Endothelial cell of umbilical vein (primary cell): ENCODE measurements at regions not wholly inside any gene's neighbourhood (a gene's known extent, or its start where the extent isn't known, plus 50 kb on each side); places are given as distances from the start of the nearest gene placed in this dataset.

Experiments used
- BruUV-seq: library from RNA; stranded (reverse); fragments of 400-500 nt; replicated peaks from 2 replicates; lab custom pipeline; 2021; lab: Mats Ljungman, UMichigan
- CTCF ChIA-PET: fragments of 300-600, 350-600 bp; sonication (Branson Sonifier 250); formaldehyde crosslinking; loops from one replicate; lab custom pipeline; 2021; ENCODE audit warnings: antibody characterized with exemption, inconsistent platforms; lab: Charles Lee
- POLR2A ChIA-PET: fragments of 300-600, 350-600 bp; sonication (Branson Sonifier 250); formaldehyde crosslinking; loops from one replicate; lab custom pipeline; 2021; ENCODE audit warnings: antibody characterized with exemption, inconsistent platforms; lab: Charles Lee
- DNase-seq: peaks from one replicate; pipeline ENCODE4 v3.0.0-alpha.2; 2011; ENCODE audit warnings: low read depth, low spot score
- FAIRE-seq: peaks from 2 replicates; lab custom pipeline; 2011; peaks lifted over from hg19 to GRCh38; lab: Jason Lieb, UNC
- H2AFZ ChIP-seq: 2 replicates; pipeline ENCODE4 v1.6.0; 2012; ENCODE audit warnings: low read depth, low read length, control low read depth, inconsistent platforms
- H3K27ac ChIP-seq: 2 replicates; pipeline ENCODE4 v1.5.1; 2011; ENCODE audit warnings: low read depth, mild to moderate bottlenecking, control low read depth, low read length, moderate library complexity; ENCODE audit not compliant: insufficient read depth
- H3K27me3 ChIP-seq, 2 experiments: 2 replicates each; pipeline versions ENCODE4 v1.6.0 to v1.6.1; 2011; ENCODE audit warnings: low read length in 2 of 2, mixed read lengths in 1 of 2; ENCODE audit not compliant: control insufficient read depth in 2 of 2, insufficient read depth in 2 of 2
- H3K36me3 ChIP-seq, 2 experiments: 2 replicates in 1 of 2; 3 replicates in 1 of 2; pipeline ENCODE4 v1.5.1; 2011; ENCODE audit warnings: low read length in 2 of 2, mild to moderate bottlenecking in 1 of 2, moderate library complexity in 1 of 2; ENCODE audit not compliant: control insufficient read depth in 2 of 2, insufficient read depth in 2 of 2; ENCODE audit errors: extremely low read depth in 1 of 2
- H3K4me1 ChIP-seq: 3 replicates; pipeline ENCODE4 v1.5.1; 2011; ENCODE audit warnings: mild to moderate bottlenecking, low read length; ENCODE audit not compliant: control insufficient read depth, insufficient read depth; ENCODE audit errors: extremely low read depth
- H3K4me2 ChIP-seq: 2 replicates; pipeline ENCODE4 v1.6.1; 2011; ENCODE audit warnings: low read length, control low read depth, mixed read lengths; ENCODE audit not compliant: insufficient read depth
- H3K4me3 ChIP-seq, 3 experiments: fragments of 200-600 bp in 1 of 3; sonication (generic), shearing (Covaris generic) in 1 of 3; replicated peaks in 1 of 3; 2 replicates each; pipeline ENCODE4 v1.5.1; 2011 to 2016; ENCODE audit warnings: control low read depth in 3 of 3, low read length in 3 of 3, mild to moderate bottlenecking in 2 of 3, inconsistent platforms in 1 of 3, low read depth in 1 of 3, moderate library complexity in 1 of 3; ENCODE audit not compliant: insufficient read depth in 1 of 3
- H3K79me2 ChIP-seq: 2 replicates; pipeline ENCODE4 v1.6.0; 2012; ENCODE audit warnings: low read length, inconsistent platforms; ENCODE audit not compliant: control insufficient read depth, insufficient read depth
- H3K9ac ChIP-seq: replicated peaks from 2 replicates; pipeline ENCODE3; 2011; ENCODE audit warnings: low read length, control low read depth; ENCODE audit not compliant: insufficient read depth; ENCODE audit errors: extremely low read depth
- H3K9me1 ChIP-seq: replicated peaks from 3 replicates; pipeline ENCODE4 v1.6.0; 2011; ENCODE audit warnings: mild to moderate bottlenecking, low read length; ENCODE audit not compliant: control insufficient read depth, insufficient read depth; ENCODE audit errors: extremely low read depth
- H3K9me3 ChIP-seq: replicated peaks from 2 replicates; pipeline ENCODE4 v1.5.1; 2012; ENCODE audit warnings: low read length, inconsistent platforms; ENCODE audit not compliant: control insufficient read depth, insufficient read depth
- H4K20me1 ChIP-seq: replicated peaks from 2 replicates; pipeline ENCODE3; 2011; ENCODE audit warnings: mild to moderate bottlenecking, low read length; ENCODE audit not compliant: control insufficient read depth, insufficient read depth; ENCODE audit errors: extremely low read depth
- CTCF ChIP-seq, 2 donors: IDR thresholded peaks; 1 replicate in 1 of 2; 2 replicates in 1 of 2; pipeline ENCODE4 v1.5.1; 2011; ENCODE audit warnings: low read length in 2 of 2, mild to moderate bottlenecking in 2 of 2, moderate library complexity in 2 of 2, control low read depth in 1 of 2, inconsistent platforms in 1 of 2, low read depth in 1 of 2; ENCODE audit not compliant: insufficient read depth in 1 of 2; ENCODE audit errors: extremely low read depth in 1 of 2
- EZH2 ChIP-seq: IDR thresholded peaks from 2 replicates; pipeline ENCODE4 v1.6.1; 2012; ENCODE audit warnings: borderline replicate concordance, low read depth, mild to moderate bottlenecking, moderate library complexity, low read length, inconsistent platforms; ENCODE audit not compliant: severe bottlenecking
- FOS ChIP-seq: IDR thresholded peaks from 2 replicates; pipeline ENCODE4 v1.6.1; 2011; ENCODE audit warnings: mild to moderate bottlenecking, low read length, moderate library complexity, borderline replicate concordance; ENCODE audit not compliant: insufficient read depth
- GATA2 ChIP-seq: IDR thresholded peaks from 2 replicates; pipeline ENCODE4 v1.7.0; 2011; ENCODE audit warnings: low read depth, mild to moderate bottlenecking, moderate library complexity, mixed read lengths, low read length; ENCODE audit not compliant: insufficient read length, insufficient read depth
- JUN ChIP-seq: IDR thresholded peaks from 2 replicates; pipeline ENCODE4 v1.6.1; 2011; ENCODE audit warnings: borderline replicate concordance, low read depth; ENCODE audit not compliant: insufficient read length, insufficient read depth
- MAX ChIP-seq: IDR thresholded peaks from 2 replicates; pipeline ENCODE4 v1.6.1; 2011; ENCODE audit not compliant: insufficient read depth, insufficient read length
- MYC ChIP-seq: IDR thresholded peaks from one replicate; pipeline ENCODE4 v1.6.1; 2011; ENCODE audit warnings: mild to moderate bottlenecking, low read depth, low read length
- POLR2A ChIP-seq: IDR thresholded peaks from 2 replicates; pipeline ENCODE4 v1.6.1; 2012; ENCODE audit warnings: low read depth, mild to moderate bottlenecking, control low read depth, low read length
- POLR2AphosphoS5 ChIP-seq: IDR thresholded peaks from 2 replicates; pipeline ENCODE4 v1.6.1; 2012; ENCODE audit warnings: low read depth, mild to moderate bottlenecking, control low read depth, low read length, moderate library complexity; ENCODE audit not compliant: insufficient read depth
- dilution Hi-C: fragments of 300-500 bp; cut with MboI; formaldehyde crosslinking; loops from one replicate; pipeline ENCODE4 v1.15.0; 2019; ENCODE audit warnings: low sequenced_read_pairs; ENCODE audit not compliant: extremely low pct_ligation_motif_present
- intact Hi-C: fragments of 100-400 bp; cut with micrococcal nuclease; formaldehyde crosslinking; loops from one replicate; pipeline ENCODE4 v1.10.0; 2022

GRCh38 chr1:47701741-47702515 is 264.1 kb downstream of the FOXD2 start:
- POLR2A ChIA-PET, result no interaction called here
- H3K4me2 ChIP-seq, result no peak overlapping the region
- no peaks in the 10 kb centered on the region for H3K79me2 ChIP-seq
- TF ChIP-seq MAX, result no peak
- intact Hi-C loops, result no loop called here
- CTCF ChIA-PET, result interaction anchor here (1.2 to 12.6 kb wide), 2 partner anchors 24 to 267 kb away, joined by 3 to 416 read pairs; partner anchors contain the start of gene FOXD2
- no peak overlapping the region for H3K27ac ChIP-seq
- no peak overlapping the region for H3K9ac ChIP-seq
- no peaks in the 10 kb centered on the region for H4K20me1 ChIP-seq
- H3K9me3 ChIP-seq, result no peaks in the 10 kb centered on the region
- H2AFZ ChIP-seq, result no peak overlapping the region
- DNase-seq (no peak), FAIRE-seq (no peak)
- H3K4me1 ChIP-seq, result no peaks in the 10 kb centered on the region
- H3K36me3 ChIP-seq, result no peaks in the 10 kb centered on the region
- H3K9me1 ChIP-seq, result no peaks in the 10 kb centered on the region
- BruUV-seq, result no TSS peak
- dilution Hi-C loops, result no loop called here
- peaks cover 3 to 7% of the 10 kb centered on the region in 2 experiments for H3K27me3 ChIP-seq
- H3K4me3 ChIP-seq, result no peak overlapping the region

DNA sequence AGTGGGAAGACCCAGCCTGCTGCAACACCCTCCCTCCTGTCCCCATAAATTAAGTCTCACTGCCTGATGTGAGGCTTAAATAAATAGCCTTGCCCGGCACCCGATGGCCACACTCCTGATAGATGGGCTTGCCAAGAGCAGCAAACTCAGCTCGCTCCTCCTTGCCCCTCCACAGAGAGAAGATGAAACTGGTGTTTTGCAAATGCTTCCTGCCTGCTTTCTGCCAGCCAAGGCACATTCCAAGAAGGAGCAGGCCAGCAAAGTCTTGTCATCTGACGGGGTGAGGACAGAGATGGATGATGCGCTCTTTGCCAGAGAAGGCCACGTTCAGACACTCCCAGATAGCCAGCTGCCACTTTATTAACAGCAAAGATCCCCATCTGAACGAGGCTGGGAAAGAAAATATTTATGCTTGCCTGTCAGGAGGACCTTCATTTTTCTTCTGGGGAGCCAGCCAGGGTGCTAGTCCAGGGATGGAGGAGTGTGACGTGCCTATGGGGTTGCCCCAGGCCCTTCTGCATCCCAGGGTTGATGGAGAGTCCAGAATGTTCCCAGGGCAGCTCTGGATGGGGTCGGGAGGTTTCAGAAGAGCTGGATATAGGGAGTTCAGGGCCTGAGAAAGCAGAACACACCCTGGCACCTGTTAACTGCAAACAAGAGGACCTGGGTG is 265.4 kb downstream of the FOXD2 start:
- Histone ChIP-seq H3K27me3 (peaks cover 13 to 19% of the 10 kb centered on the region in 2 experiments), H2AFZ (no peak overlapping the region), H3K4me2 (no peak overlapping the region), H3K9me1 (no peaks in the 10 kb centered on the region), H3K4me1 (no peaks in the 10 kb centered on the region), H4K20me1 (no peaks in the 10 kb centered on the region), H3K9me3 (no peaks in the 10 kb centered on the region), H3K36me3 (no peaks in the 10 kb centered on the region), H3K9ac (no peak overlapping the region), H3K27ac (no peak overlapping the region), H3K4me3 (no peak overlapping the region), H3K79me2 (no peaks in the 10 kb centered on the region)
- no peak for DNase-seq
- dilution Hi-C loops (no loop called here), intact Hi-C loops (no loop called here)
- BruUV-seq, result no TSS peak
- POLR2A ChIA-PET, result no interaction called here
- no peak for TF ChIP-seq CTCF (IDR thresholded peaks at IDR 0.05; ENCODE audit: extremely low read depth in 1 of 2, insufficient read depth in 1 of 2, low read depth in 1 of 2, low read length in 2 of 2)
- no peak for TF ChIP-seq JUN
- no peak for TF ChIP-seq MYC
- TF ChIP-seq FOS, result no peak
- TF ChIP-seq POLR2AphosphoS5, result no peak
- no peak for TF ChIP-seq POLR2A
- no peak for TF ChIP-seq GATA2
- no peak for TF ChIP-seq MAX
- no peak for TF ChIP-seq EZH2
- CTCF ChIA-PET, result interaction anchor here (1.0 to 12.6 kb wide), 12 partner anchors 17 to 269 kb away, joined by 3 to 416 read pairs (median 4); partner anchors contain the start of gene FOXD2
- no peak for FAIRE-seq
